ENCODE measurements at regions not wholly inside any gene's neighbourhood (a gene's known extent, or its start where the extent isn't known, plus 50 kb on each side); places are given as distances from the start of the nearest gene placed in this dataset.

DNA sequence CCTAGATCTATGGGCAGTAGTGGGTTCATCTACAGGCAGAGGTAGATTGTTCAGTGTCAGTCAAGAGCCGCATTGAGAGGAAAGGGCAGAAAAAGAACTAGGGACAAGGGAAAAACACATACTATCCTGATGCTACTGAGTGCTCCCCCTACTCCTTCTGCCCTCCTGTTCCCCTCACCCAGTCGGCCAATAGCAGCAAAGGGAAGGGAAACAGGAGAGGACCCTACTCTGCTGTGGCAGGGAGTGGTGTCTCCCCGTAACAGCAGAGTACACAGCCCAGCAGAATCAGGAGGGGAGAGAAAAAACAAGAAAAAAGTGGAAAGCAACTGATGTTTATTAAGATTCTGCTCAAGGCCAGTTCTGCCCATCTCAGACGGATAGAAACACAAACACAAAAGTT is 136.1 kb upstream of the CCDC150 start:
- TF ChIP-seq, protein P1, sequence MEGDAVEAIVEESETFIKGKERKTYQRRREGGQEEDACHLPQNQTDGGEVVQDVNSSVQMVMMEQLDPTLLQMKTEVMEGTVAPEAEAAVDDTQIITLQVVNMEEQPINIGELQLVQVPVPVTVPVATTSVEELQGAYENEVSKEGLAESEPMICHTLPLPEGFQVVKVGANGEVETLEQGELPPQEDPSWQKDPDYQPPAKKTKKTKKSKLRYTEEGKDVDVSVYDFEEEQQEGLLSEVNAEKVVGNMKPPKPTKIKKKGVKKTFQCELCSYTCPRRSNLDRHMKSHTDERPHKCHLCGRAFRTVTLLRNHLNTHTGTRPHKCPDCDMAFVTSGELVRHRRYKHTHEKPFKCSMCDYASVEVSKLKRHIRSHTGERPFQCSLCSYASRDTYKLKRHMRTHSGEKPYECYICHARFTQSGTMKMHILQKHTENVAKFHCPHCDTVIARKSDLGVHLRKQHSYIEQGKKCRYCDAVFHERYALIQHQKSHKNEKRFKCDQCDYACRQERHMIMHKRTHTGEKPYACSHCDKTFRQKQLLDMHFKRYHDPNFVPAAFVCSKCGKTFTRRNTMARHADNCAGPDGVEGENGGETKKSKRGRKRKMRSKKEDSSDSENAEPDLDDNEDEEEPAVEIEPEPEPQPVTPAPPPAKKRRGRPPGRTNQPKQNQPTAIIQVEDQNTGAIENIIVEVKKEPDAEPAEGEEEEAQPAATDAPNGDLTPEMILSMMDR (IDR thresholded peaks at IDR 0.05): no peak
- no peak for TF ChIP-seq POLR2A (IDR thresholded peaks at IDR 0.05)

Data from stomach (tissue), 4 donors.